ENCODE measurements at regions not wholly inside any gene's neighbourhood (a gene's known extent, or its start where the extent isn't known, plus 50 kb on each side); places are given as distances from the start of the nearest gene placed in this dataset.

GRCh38 chr18:42261731-42262130 is 306.7 kb downstream of the PIK3C3 start:
- DNase-seq (ENCODE audit: low read depth) = no peak

GRCh38 chr18:42264497-42264896 is 309.5 kb downstream of the PIK3C3 start:
- no peak for DNase-seq (ENCODE audit: low read depth)

DNA sequence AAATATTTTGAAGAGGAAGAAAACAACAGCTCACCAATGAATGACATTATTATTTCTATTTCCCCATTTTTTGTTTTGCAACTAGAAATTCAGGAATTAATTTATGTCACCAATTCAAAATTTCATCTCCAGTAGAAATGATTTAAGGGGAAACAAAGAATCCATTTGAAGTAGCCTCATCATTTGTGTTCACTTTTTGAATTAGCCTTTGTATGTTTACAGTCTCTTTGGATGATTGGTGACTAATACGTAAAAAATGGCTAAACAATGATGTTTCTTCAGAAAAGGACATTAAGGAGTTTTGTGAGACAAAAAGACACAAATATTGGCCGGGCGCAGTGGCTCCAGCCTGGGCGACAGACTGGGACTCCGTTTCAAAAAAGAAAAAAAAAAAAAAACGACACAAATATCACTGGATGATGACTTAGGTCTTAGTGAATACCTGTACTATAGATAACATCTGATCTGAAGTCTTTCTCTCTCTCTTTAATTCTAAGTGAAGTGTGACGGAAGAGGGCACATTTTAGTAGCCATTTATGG is 313.2 kb downstream of the PIK3C3 start:
- DNase-seq (ENCODE audit: low read depth) = no peak

- DNase-seq (ENCODE audit: low read depth) = no peak
Observed at GRCh38 chr18:42268798-42269197, 313.8 kb downstream of the PIK3C3 start.

GRCh38 chr18:42271647-42272414 is 316.8 kb downstream of the PIK3C3 start:
- no peak for DNase-seq (ENCODE audit: low read depth)

GRCh38 chr18:42274488-42275137 is 319.6 kb downstream of the PIK3C3 start:
- DNase-seq (ENCODE audit: low read depth) = peak; percentile 38

DNA sequence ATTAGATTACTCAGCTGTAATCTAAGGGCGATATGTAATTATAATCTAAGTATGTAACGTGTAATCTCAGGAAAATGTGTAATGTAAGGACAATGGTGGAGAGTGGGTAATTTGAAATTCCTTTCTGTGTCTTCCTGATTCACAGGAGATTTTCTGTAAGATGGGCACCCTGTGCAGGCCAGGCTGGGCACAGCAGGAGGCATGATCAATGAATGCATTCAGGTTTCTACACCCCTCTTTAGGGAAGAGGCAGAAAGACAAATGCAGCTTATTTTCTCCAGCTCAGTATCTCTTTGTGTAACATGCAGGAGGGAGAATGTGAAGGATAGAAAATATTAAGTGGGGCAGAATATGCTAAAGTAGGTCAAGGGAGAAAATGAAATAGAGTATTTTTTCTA is 320.1 kb downstream of the PIK3C3 start:
- DNase-seq (ENCODE audit: low read depth) = no peak

DNA sequence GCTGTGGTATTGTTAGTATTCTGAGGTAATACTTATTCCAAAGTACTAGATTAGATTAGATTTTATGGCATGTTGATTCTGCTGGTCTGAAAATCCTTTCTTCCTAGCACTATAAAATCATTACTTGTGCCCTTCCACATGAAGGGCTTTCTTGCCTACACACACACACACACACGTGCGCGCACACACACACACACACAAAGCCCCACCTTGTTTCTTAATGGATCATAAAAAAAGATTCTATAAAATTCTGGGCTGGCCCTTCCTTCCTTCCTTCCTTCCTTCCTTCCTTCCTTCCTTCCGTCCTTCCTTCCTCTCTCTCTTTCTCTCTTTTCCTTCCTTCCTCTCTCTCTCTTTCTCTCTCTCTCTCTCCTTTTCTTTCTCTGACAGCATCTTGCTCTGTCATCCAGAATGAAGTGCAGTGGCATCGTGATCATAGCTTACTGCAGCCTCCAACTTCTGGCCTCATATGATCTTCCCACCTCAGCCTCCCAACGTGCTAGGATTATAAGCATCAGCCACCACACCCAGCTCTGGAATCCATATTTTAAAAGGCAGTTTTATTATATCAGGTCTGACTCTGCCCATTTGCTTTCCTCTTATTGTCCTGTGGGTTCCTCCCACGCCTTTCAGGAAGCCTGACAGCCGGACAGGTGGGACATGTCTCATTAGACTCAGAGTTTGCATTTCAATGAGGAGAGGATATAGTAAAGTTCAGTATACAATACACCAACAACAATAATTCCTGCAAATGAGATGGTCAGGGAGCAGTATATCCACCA is 321.1 kb downstream of the PIK3C3 start:
- no peak for DNase-seq (ENCODE audit: low read depth)

GRCh38 chr18:42281124-42281523 is 326.1 kb downstream of the PIK3C3 start:
- no peak for DNase-seq (ENCODE audit: low read depth)

GRCh38 chr18:42281851-42282250 is 326.8 kb downstream of the PIK3C3 start:
- DNase-seq (ENCODE audit: low read depth) = no peak

GRCh38 chr18:42287047-42287446 is 332.0 kb downstream of the PIK3C3 start:
- no peak for DNase-seq (ENCODE audit: low read depth)

DNA sequence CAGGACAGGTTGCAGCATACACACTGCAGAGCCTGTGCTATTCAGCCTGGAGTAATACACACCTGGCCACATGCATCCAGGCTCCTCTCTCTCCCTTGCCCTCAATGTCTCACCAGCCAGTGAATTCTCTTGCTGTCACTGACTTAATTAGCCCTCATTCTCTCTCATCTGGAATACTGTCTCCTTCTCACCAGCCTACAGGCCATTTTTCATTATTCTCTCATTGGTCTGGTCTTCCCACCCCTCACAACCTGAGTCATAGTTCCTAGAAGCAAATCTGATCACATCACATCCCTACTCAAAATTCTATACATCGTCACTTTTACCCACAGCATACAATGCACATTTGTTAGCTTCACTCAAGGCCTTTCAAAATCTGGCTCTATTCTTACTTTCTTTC is 333.1 kb downstream of the PIK3C3 start:
- DNase-seq (ENCODE audit: low read depth) = no peak

DNA sequence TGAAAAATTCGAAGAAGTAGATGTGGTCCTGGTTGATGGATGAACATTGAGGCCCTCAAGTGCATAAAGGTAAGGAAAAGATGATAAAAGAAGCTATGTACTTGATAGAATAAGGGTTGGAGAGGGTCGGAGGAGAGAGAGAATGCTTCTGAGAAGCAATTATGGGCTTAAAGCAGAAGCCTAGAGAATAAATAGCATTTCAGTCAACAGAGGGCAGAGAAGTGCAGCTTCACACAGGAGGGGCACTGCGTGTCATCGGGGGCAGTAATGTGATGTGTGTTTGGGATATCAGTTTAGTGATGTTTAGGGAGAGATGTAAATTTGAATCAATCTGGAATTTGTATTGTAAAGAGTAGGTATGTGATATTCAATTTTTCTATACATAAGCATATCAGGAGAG is 334.5 kb downstream of the PIK3C3 start:
- no peak for DNase-seq (ENCODE audit: low read depth)

GRCh38 chr18:42290318-42291307 is 335.6 kb downstream of the PIK3C3 start:
- no peak for DNase-seq (ENCODE audit: low read depth)

DNA sequence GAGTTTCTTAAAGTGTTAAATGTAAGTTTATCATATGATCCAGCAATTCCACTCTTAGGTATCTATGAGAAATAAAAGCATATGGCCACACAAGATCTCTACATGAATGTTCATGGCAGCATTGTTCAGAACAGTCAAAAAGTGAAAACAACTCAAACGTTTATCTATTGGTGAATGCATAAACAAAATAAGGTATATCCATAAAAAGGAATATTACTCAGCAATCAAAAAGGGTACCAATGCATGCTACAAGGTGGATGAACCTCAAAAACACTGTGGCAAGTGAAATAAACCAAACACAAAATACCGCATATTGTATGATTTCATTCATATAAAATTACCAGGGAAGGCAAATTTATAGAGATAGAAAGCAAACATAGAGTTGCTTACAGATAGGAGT is 337.6 kb downstream of the PIK3C3 start:
- no peak for DNase-seq (ENCODE audit: low read depth)

DNA sequence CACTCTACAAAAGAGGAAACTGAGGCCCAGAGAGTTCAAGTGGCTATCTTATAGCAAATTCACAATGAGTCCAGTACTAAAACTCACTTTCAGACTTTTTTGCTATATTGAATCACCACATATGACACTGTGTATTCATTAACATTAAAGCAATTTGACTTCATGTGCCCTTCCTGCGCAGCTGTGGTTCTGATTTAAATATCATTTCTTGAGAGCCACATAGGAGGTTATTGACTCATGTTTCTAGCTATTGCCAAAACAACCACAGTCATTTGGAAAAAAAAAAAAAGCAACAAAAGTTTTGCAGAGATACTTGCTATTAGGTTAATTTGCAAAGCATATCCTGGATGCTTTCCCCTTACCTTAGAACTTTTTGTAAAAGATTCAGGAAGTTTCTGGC is 341.2 kb downstream of the PIK3C3 start:
- DNase-seq (ENCODE audit: low read depth) = no peak

DNA sequence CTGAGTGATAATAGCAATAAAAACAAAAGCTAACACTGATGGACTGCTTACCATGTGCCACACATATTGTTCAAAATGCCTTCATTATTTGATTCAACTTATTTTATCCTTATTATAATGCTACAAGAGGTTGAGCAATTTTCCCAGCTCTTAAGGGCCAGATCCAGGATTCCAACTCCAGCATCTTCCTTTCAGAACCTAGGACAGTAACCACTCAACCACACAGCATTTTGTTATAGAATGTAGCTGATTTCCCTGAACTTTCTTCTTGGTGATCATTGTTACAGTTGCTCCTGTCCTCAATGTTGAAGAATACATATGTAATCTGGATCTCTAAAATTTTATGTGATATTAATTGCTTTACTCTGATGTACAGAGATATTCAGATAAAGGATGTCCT is 341.7 kb downstream of the PIK3C3 start:
- no peak for DNase-seq (ENCODE audit: low read depth)

GRCh38 chr18:42298759-42299675 is 344.0 kb downstream of the PIK3C3 start:
- DNase-seq (ENCODE audit: low read depth) = peak; percentile 63

- DNase-seq (ENCODE audit: low read depth) = peak; percentile 4
Observed at GRCh38 chr18:42305869-42306593, 351.0 kb downstream of the PIK3C3 start.

Data from HT1080 (cell line).